HG02798 (cell line): ENCODE measurements at regions not wholly inside any gene's neighbourhood (a gene's known extent, or its start where the extent isn't known, plus 50 kb on each side); places are given as distances from the start of the nearest gene placed in this dataset.
"Not testable (repeated sequence)": the region's sequence is repeated elsewhere in the genome, so short reads cannot be mapped to it uniquely, and the experiment has no call there.

Source experiments
- ATAC-seq: cut with Tn5 transposase; IDR thresholded peaks from one replicate; pipeline ENCODE4 v1.9.1; 2021; ENCODE audit warnings: mild to moderate bottlenecking; ENCODE audit not compliant: unreplicated experiment, poor library complexity

DNA sequence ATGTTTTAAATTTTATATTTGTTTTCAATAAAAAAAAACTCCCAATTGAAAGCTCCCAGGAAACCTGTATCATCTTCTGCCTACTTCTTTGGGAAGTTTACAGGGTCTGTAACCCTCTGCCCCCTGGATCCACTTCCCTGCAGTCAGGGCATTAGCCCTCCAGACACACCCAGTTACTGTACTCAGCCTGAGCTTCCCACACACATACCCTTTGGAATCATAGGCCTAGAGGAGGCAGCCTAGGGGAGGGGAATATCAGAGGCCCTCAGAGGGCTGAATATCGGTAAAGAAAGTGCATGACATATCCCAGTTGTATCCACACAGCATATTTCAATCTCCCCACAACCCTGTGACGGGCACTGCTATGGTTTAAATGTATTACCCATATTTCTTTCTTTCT, 56.2 kb upstream of the TFPI start:
- not testable (repeated sequence) for ATAC-seq

DNA sequence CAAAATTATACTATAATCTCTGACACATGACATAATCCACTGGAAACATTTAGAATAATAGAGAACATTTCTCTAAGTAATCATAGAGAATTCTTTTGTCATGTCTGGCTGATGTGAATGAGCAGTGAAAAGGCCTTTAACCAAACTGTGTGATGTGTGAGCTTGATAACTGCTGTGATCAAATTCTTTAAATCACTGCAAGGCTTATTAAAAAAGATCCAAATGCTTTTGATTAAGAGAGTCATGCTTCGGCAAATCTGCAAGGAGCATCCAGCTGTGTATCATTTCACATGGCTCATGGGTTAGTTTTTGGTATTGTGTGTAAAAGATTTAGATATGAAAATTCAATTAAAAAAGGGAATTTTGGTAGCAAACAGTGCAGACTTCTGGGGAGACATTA, 58.6 kb upstream of the TFPI start:
- no peak for ATAC-seq

DNA sequence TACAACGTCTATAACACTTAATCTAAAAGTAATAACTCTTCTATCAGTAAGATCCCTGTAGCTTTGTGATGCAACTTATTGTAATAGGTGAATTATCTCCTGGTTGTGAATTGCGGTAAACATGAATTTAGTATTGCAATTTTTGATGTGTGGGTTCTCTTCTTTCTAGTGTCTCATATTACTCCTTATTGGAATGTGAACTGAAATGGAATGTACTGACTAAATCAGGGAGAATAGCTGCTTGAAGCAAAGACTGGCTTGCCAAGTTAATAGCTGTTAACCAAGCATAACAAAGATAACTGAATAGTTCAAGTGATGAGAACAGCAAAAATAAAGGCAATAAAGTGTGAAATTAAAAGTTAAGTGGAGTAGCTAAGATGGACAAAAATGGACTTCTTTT, 60.5 kb upstream of the TFPI start:
- no peak for ATAC-seq

DNA sequence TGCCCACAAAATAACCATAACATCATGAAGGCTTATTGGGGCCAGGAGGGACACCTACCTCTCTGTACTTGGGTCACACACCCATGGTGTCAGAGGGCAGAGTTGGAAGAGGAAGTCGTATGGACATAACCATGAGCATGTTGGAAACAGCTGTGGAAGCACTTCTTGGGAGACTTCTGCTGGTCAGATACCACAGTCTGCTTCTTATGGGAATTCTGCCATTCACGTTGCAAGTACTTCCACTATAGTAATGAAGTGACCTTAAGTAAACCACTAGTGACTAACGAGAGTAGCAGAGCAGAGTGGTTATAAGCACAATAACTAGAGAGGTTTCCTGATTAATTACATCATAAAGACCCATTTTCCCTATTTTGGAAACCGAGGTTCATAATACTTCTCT, 61.1 kb upstream of the TFPI start:
- ATAC-seq = no peak

DNA sequence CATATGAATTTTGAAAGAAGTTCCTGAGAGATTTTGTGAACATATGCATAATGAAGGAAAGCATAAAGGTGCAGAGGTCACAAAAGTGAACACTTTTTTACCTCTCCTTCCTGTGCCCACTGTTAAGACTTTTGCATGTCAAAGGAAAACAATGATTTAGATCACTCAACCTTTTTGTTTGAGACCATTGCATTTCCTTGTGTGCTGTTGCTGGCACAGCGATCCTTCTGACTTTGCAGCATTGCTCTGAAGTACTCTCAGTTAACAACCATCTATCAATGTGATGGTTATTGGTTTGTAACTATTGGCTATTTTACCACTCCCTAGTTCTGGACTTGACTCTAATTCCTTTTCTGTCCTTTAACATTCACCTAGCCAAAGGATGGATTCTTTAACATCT, 61.7 kb upstream of the TFPI start:
- ATAC-seq = no peak

DNA sequence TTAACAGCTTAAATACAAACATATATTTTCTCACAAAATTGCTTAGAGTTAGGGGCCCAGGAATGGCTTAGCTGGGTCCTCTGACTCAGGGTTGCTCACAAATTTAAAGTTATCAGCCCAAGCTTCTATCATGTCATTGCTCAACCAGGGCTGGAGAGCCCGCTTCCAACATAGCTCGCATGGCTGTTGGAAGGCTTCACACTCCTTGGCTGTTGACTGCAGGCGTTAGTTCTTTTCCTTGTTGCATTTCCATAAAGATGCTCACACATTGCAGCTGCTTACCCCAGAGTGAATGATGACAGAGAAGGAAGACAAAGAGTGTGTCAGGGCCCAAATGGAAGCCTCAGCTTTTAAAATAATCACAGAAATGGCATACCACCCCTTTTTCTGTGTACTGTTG, 62.9 kb upstream of the TFPI start:
- ATAC-seq = no peak

DNA sequence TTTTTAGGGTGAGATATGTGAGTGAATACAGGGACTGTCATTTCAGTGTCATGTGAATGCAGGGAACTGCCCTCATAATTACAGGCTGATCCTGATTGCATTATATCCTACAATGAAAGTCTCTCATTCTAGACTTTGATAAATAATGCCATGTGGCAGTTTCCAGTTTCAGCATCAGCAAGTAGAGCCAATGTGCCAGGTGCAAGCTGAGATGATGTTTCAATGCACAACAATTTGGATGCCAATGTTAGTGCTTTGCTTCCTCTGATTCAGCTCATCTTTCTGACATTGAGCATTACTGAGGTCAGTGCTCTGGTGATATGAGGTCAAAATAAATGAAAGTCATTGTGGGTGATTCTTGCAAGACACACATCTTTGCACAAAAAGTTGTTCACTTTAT, 63.7 kb upstream of the TFPI start:
- no peak for ATAC-seq

DNA sequence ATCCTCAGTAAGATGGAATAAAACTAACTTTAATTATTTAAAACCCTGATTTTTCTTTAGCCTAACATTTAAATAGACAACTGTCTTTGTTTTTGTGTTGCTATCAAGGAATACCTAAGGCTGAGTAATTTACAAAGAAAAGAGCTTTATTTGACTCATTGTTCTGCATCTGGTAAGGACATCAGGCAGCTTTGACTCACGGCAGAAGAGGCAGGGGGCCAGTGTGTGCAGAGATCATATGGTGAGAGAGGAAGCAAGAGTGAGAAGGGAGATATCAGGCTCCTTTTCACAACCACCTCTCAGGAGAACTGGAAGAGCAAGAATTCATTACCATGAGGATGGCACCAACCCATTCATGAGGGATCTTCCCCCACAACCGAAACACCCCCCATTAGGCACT, 64.6 kb upstream of the TFPI start:
- ATAC-seq = no peak

DNA sequence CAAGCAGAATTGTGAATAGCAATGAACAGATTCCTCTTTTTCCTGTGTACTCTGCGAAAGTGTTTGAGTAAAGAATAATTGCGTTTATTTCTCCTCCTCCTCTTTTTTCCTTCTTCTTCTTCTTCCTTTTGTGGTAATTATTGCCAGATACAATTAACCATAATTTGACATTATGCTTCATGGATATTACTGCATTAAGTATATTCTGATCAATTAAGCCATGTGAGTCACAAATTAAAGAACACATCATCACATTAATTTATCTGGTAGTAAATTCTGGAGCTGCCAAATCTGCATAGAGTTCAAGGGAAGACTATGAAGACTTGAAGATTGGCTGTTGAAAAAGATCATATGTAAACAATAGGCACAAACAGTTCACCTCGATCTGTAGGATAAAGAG, 72.9 kb upstream of the TFPI start:
- no peak for ATAC-seq

DNA sequence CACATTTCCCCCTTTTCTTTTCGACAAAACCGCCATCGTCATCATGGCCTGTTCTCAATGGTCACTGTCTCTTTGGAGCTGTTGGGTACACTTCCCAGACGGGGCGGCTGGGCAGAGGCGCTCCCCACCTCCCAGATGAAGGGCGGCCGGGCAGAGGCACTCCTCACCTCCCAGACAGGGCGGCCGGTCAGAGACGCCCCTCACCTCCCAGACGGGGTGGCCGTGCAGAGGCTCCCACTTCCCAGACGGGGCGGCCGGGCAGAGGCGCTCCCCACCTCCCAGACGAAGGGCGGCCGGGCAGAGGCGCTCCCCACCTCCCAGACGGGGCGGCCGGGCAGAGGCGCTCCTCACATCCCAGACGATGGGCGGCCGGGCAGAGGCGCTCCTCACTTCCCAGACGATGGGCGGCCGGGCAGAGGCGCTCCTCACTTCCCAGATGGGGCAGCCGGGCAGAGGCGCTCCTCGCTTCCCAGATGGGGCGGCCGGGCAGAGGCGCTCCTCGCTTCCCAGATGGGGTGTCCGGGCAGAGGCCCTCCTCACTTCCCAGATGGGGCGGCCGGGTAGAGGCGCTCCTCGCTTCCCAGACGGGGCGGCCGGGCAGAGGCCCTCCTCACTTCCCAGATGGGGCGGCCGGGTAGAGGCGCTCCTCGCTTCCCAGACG, 82.6 kb upstream of the TFPI start:
- ATAC-seq = not testable (repeated sequence)

DNA sequence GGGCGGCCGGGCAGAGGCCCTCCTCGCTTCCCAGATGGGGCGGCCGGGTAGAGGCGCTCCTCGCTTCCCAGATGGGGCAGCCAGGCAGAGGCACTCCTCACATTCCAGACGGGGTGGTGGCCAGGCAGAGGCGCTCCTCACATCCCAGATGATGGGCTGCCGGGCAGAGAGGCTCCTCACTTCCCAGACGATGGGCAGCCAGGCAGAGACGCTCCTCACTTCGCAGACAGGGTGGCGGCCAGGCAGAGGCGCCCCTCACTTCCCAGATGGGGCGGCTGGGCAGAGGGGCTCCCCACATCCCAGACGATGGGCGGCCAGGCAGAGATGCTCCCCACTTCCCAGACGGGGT, 83.1 kb upstream of the TFPI start:
- ATAC-seq = not testable (repeated sequence)

DNA sequence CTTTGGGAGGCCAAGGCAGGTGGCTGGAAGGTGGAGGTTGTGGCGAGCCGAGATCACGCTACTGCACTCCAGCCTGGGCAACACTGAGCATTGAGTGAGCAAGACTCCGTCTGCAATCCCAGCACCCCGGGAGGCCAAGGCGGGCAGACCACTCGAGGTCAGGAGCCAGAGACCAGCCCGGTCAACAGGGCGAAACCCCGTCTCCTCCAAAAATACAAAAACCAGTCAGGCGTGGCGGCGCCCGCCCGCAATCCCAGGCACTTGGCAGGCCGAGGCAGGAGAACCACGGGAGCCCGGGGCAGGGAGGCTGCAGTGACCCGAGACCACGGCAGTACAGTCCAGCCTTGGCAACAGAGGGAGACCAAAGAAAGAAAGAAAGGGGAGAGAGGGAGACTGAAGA, 83.5 kb upstream of the TFPI start:
- ATAC-seq = not testable (repeated sequence)

DNA sequence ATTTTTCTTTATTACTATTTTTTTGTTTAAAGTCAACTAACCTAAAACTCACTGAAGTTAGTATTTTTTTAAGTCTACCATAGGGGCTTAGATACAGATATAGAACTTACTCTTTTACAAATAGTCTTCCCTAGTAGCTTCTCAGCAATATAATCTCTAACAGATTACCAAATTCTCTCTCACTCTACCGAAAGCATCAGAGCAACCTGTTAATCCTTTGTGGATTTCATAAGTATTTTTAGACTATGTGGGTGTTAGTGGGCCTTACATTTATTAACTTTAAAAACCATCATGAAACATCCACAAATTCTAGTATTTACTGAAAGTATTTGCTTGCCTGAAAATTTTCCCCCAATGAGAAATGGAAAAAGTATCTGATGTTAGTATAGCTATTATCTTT, 84.6 kb upstream of the TFPI start:
- ATAC-seq = no peak

DNA sequence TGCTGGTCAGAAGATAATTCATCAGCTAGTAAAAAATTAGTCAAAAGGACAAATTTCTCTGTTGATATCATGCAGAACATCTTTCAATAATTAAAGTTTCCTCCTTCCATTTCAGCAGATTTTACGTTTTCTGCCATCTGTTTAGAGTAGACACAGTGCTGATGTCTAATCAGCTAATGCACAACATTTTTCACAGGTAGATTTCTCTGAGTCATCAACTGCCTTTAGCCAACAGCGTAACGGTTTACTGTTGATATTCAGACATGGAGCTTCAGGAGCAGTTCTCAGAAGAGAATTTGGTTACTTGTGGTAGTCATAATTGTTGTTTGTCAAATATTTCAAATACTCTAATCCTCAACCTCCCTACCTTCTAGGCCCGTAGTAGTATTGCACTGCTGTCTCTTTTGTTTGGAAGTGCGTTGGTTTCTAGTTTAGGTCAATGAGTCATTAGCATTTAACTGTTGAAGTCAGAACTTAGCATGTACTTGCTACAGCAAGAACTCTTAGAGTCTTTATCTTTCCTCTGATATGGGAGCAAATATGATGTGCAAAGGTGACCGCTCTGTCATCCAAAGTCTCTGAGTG, 86.8 kb upstream of the TFPI start:
- ATAC-seq = no peak

DNA sequence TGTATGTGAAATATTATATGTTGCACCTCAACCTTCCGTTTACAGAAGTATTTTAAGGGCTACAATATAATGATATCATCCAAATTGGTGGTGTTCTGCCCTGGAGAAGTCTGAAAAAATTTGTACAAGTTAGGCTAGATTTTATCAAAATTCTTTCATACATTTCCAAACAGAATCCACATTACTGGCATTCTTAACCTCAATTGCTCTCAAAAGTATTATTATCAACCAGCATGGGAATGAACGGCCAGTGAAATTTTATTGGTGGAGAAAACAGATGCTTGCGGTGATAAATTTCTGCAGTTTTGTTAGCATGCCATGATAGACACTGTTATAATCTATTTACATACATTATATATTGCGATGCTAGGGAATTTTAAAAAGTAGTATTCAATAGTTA, 88.3 kb upstream of the TFPI start:
- ATAC-seq = no peak

DNA sequence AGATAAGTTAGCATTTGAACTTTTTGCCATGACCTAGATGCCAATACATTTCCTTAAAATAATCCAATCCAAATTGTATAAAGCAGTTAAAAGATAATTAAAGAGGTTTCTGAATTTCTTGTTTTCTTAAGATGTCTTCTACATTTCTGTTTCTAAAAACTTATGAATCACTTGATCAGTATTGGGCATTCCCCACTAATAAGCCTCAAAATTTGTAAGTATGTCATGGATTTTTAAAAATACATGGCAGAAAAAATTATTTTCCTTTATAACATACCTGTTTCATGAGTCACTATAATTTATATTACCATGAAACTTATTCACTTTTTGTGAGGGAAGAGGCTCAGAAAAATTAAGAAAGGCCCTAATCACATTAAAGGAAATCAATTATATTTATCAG, 90.3 kb upstream of the TFPI start:
- no peak for ATAC-seq

DNA sequence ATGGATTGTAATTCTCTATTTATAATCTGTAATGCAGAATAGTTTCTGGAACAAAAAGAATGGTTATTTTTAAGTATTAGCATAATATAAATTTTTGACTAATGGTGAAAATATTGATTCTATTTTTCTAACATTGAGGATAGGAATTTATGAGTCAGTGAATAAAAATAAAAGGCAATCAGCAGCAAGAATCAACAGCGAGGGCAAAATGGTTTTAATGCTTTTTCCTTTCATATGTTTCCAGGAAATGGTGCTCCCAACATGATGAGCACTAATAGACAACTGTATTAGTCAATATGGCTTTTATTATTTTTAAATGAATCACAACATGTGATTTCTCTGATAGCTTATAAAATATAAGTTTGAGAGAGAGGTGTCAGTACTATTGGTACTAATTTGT, 90.7 kb upstream of the TFPI start:
- no peak for ATAC-seq

DNA sequence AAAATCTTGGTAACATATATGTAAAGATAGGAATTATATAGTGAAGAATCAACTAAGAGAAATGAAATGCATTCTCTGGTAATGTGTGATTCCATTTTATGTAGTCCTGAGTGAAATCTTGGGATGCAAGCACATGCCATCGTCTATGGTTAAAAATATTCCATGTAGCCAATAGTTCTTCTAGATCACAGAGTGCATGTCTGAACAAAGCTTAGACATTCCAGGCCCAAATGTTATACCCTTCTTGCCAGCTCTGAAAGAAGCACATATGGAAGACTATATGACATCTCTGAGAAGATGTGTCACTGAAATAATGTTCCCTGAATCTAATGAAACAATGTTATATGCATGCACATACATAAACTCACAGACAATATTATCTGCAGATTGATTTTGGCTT, 92.3 kb upstream of the TFPI start:
- no peak for ATAC-seq

DNA sequence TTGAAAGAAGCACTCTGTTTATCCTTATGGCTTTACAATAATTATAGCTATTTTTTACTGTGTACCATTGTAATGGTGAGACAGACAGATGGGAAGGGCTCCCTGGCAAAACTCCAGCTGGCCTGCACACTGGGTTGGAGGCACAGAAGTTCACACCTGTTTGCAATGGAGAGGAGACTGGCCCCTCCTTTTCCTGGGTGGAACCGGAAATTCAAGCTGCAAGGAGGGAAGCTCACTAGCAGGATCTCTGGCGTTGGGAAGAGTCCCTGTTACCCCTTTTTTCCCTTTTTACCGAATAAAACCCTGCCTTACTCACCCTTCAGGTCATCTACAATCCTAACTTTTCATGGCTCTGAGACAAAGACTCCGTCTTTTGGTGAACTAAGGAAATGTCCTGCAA, 100.3 kb upstream of the TFPI start:
- no peak for ATAC-seq

DNA sequence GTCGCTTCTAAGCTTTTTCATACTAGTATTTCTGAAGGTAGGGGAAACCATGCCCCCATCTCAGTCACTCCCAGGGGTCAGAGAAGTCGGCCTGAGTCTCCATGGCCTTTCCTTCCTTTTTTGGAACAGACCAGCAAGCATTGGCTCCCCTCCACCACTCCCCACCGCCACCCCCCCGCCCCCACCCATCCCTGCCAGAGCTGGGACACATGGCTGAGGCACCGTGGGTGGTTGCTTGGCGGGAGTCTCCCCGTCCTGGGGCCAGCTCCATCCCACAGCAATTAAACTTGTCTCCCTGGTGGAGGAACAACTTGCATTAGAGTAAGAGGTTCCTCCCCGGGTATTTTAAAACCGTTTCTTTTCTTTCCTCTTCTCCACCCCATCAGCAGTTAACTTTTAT, 100.8 kb upstream of the TFPI start:
- no peak for ATAC-seq

DNA sequence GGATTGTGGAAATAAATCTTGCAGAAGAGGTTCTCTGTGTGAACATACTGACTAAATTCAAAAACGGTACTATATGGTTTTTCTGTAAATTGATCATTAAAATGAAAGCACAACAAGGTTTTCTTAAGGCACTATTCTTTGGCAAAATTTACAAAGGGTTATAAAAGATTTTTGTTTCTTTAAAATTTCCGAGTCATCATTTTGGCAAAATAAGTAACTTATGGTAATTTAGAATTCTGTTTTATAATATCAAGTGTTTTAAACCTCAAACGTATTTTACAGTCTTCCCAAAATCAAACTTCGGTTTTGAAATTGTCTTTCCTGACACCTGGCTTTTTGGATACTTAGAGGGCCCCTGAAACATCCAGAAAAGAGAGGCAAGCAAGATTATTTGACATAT, 101.9 kb upstream of the TFPI start:
- no peak for ATAC-seq

DNA sequence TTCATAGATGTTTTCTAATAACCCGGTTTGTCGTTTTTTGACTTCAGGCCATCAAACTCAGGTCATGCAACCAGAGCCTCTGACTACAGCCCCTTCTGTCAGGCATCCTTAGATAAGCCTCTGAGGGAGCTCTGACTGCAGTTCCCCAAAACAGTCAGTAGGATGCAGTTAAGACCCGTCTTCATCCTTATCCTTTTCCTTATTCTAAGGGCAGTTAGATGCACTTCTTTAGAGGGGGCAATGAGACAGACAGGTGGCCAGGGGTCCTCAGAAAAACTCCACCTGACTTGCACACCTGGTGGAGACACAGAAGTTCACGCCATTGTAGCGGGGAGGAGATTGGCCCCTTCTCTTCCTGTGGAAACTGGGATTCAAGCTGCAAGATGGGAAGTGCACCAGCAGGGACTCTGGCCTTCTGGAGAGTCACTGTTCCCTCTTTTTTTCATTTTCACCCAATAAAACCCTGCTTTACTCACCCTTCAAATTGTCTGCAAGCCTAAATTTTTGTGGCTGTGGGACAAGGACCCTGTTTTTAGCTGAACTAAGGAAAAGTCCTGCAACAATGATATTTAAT, 104.8 kb upstream of the TFPI start:
- ATAC-seq = no peak
